CD14-positive monocyte (primary cell): ENCODE measurements at regions not wholly inside any gene's neighbourhood (a gene's known extent, or its start where the extent isn't known, plus 50 kb on each side); places are given as distances from the start of the nearest gene placed in this dataset.

Source experiments
- DNase-seq, 3 donors: peaks; one replicate each; pipeline ENCODE4 v3.0.0-alpha.2; 2011 to 2022
- H2AFZ ChIP-seq: 2 replicates; pipeline ENCODE4 v1.6.0; 2012; ENCODE audit warnings: mild to moderate bottlenecking, low read depth, low read length, inconsistent platforms; ENCODE audit not compliant: insufficient read depth, poor library complexity, severe bottlenecking
- H3K27ac ChIP-seq, 2 donors: 1 replicate in 1 of 2; 2 replicates in 1 of 2; pipeline ENCODE4 v1.5.1; 2012 to 2013; ENCODE audit warnings: low read length in 2 of 2, control low read depth in 1 of 2, inconsistent platforms in 1 of 2, low read depth in 1 of 2, mild to moderate bottlenecking in 1 of 2
- H3K27me3 ChIP-seq, 2 donors: one replicate each; pipeline versions ENCODE4 v1.6.0 to v1.6.1; 2011 to 2013; ENCODE audit warnings: low read length in 2 of 2; ENCODE audit not compliant: control insufficient read depth in 2 of 2, insufficient read depth in 2 of 2
- H3K36me3 ChIP-seq, 2 donors: replicated peaks in 1 of 2; 1 replicate in 1 of 2; 2 replicates in 1 of 2; pipeline versions ENCODE4 v1.5.1 to v1.6.1; 2012 to 2013; ENCODE audit warnings: low read length in 2 of 2, control low read depth in 1 of 2, inconsistent platforms in 1 of 2, mild to moderate bottlenecking in 1 of 2; ENCODE audit not compliant: insufficient read depth in 2 of 2, control insufficient read depth in 1 of 2
- H3K4me1 ChIP-seq, 2 donors: 1 replicate in 1 of 2; 2 replicates in 1 of 2; pipeline versions ENCODE4 v1.5.1 to v1.6.1; 2012 to 2013; ENCODE audit warnings: low read length in 2 of 2, control low read depth in 1 of 2, inconsistent platforms in 1 of 2, mild to moderate bottlenecking in 1 of 2, moderate library complexity in 1 of 2; ENCODE audit not compliant: insufficient read depth in 2 of 2, control insufficient read depth in 1 of 2
- H3K4me2 ChIP-seq: replicated peaks from 2 replicates; pipeline ENCODE3; 2012; ENCODE audit warnings: low read length, moderate library complexity, mild to moderate bottlenecking; ENCODE audit not compliant: poor library complexity, severe bottlenecking; ENCODE audit errors: extremely low read depth
- H3K4me3 ChIP-seq, 3 experiments: fragments of 200-600 bp in 1 of 3; sonication (generic) in 1 of 3; replicated peaks in 1 of 3; 1 replicate in 2 of 3; 2 replicates in 1 of 3; pipeline ENCODE4 v1.5.1; 2011 to 2013; ENCODE audit warnings: low read length in 3 of 3, mild to moderate bottlenecking in 3 of 3, control low read depth in 2 of 3, low read depth in 2 of 3, inconsistent platforms in 1 of 3, moderate library complexity in 1 of 3
- H3K79me2 ChIP-seq: 2 replicates; pipeline ENCODE4 v1.6.0; 2012; ENCODE audit warnings: mild to moderate bottlenecking, control low read depth, inconsistent platforms, low read length, moderate library complexity; ENCODE audit not compliant: insufficient read depth
- H3K9ac ChIP-seq: 2 replicates; pipeline ENCODE4 v1.6.0; 2017; ENCODE audit warnings: low read length, mild to moderate bottlenecking; ENCODE audit not compliant: insufficient read depth, poor library complexity, severe bottlenecking
- H3K9me3 ChIP-seq, 2 donors: replicated peaks in 1 of 2; 1 replicate in 1 of 2; 2 replicates in 1 of 2; pipeline versions ENCODE4 v1.5.1 to v1.6.1; 2012 to 2013; ENCODE audit warnings: low read length in 2 of 2, control low read depth in 1 of 2; ENCODE audit not compliant: control insufficient read depth in 1 of 2, insufficient read depth in 1 of 2
- H4K20me1 ChIP-seq: 2 replicates; pipeline ENCODE4 v1.6.0; 2012; ENCODE audit warnings: mild to moderate bottlenecking, low read length, control low read depth, moderate library complexity; ENCODE audit not compliant: insufficient read depth
- H3K27ac Mint-ChIP-seq, 7 donors: one replicate each; pipeline ENCODE4 v1.8.0; 2020; ENCODE audit warnings: mild to moderate bottlenecking in 7 of 7, mixed read lengths in 7 of 7, moderate library complexity in 6 of 7, inconsistent platforms in 2 of 7
- H3K27me3 Mint-ChIP-seq, 3 donors: one replicate each; pipeline ENCODE4 v1.8.0; 2021 to 2022; ENCODE audit warnings: low read depth in 3 of 3, mild to moderate bottlenecking in 3 of 3, mixed read lengths in 3 of 3, moderate library complexity in 3 of 3, inconsistent platforms in 1 of 3
- H3K36me3 Mint-ChIP-seq, 2 donors: one replicate each; pipeline ENCODE4 v1.8.0; 2020; ENCODE audit warnings: mixed read lengths in 2 of 2, inconsistent platforms in 1 of 2, mild to moderate bottlenecking in 1 of 2
- H3K4me1 Mint-ChIP-seq: one replicate; pipeline ENCODE4 v1.8.0; 2020; ENCODE audit warnings: mild to moderate bottlenecking, mixed read lengths
- H3K4me3 Mint-ChIP-seq, 2 donors: one replicate each; pipeline ENCODE4 v1.8.0; 2020; ENCODE audit warnings: mild to moderate bottlenecking in 2 of 2, mixed read lengths in 2 of 2, moderate library complexity in 1 of 2
- H3K9me3 Mint-ChIP-seq, 7 donors: one replicate each; pipeline ENCODE4 v1.8.0; 2020 to 2022; ENCODE audit warnings: mixed read lengths in 7 of 7, mild to moderate bottlenecking in 6 of 7, moderate library complexity in 6 of 7, inconsistent platforms in 2 of 7
- WGBS: methylation state at CpG from one replicate; pipeline ENCODE4 v1.1.5; 2013; ENCODE audit warnings: missing lambda C conversion rate; ENCODE audit not compliant: insufficient coverage; 5-methylcytosine and 5-hydroxymethylcytosine counted together
- intact Hi-C, 2 donors: fragments of 100-400 bp; cut with micrococcal nuclease; formaldehyde crosslinking; loops; one replicate each; pipeline versions ENCODE4 v1.15.0 to v1.15.1; 2023
- TF ChIP-seq, protein P1 (sequence below): fragments of 200-600 bp; IDR thresholded peaks from one replicate; pipeline ENCODE4 v1.8.0; 2022; ENCODE audit warnings: antibody characterized with exemption, mild to moderate bottlenecking

DNA sequence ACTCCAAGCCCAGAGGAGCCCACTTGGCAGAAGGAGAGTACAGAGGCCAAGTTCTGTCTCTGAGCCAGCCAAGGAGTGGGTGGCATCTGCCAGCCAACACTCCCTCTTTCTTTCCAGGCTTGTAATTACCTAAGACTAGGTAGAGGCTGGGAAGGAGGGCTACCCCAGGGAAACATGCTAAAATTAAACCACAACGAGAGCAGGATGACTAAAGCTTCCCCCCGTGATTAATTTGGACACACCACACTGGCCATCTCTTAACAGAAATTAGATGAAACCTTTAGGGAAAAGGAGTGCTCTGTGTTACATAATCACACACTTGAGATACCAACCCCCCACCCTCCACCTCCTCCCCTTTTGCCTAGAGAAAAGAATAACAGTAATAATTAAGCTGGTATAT lies 102.1 kb upstream of the ZC3H12A start:
- H3K9me3 Mint-ChIP-seq = peaks cover 0 to 3% (median 0%) of the 10 kb centered on the region in 7 donors
- H3K9ac ChIP-seq = no peak overlapping the region
- H3K27ac Mint-ChIP-seq = no peak overlapping the region
- TF ChIP-seq, protein P1, sequence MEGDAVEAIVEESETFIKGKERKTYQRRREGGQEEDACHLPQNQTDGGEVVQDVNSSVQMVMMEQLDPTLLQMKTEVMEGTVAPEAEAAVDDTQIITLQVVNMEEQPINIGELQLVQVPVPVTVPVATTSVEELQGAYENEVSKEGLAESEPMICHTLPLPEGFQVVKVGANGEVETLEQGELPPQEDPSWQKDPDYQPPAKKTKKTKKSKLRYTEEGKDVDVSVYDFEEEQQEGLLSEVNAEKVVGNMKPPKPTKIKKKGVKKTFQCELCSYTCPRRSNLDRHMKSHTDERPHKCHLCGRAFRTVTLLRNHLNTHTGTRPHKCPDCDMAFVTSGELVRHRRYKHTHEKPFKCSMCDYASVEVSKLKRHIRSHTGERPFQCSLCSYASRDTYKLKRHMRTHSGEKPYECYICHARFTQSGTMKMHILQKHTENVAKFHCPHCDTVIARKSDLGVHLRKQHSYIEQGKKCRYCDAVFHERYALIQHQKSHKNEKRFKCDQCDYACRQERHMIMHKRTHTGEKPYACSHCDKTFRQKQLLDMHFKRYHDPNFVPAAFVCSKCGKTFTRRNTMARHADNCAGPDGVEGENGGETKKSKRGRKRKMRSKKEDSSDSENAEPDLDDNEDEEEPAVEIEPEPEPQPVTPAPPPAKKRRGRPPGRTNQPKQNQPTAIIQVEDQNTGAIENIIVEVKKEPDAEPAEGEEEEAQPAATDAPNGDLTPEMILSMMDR = no peak
- H3K27me3 Mint-ChIP-seq = peaks cover 3 to 8% (median 5%) of the 10 kb centered on the region in 3 donors
- H3K27ac ChIP-seq = no peak overlapping the region
- peaks cover 2% of the 10 kb centered on the region for H3K4me1 Mint-ChIP-seq
- H3K36me3 Mint-ChIP-seq = no peaks in the 10 kb centered on the region
- no peak overlapping the region for H3K4me3 ChIP-seq
- no peaks in the 10 kb centered on the region for H3K36me3 ChIP-seq
- H3K4me2 ChIP-seq = no peak overlapping the region
- H3K9me3 ChIP-seq = peaks cover 0 to 3% of the 10 kb centered on the region in 2 donors
- intact Hi-C loops = no loop called here
- no peak overlapping the region for H3K4me3 Mint-ChIP-seq
- no peaks in the 10 kb centered on the region for H3K4me1 ChIP-seq
- no peaks in the 10 kb centered on the region for H3K27me3 ChIP-seq
- H3K79me2 ChIP-seq = no peaks in the 10 kb centered on the region
- no peaks in the 10 kb centered on the region for H4K20me1 ChIP-seq
- no peak overlapping the region for H2AFZ ChIP-seq
- DNase-seq = no peak
- no CpG with 5 or more reads among the region's 2 CpGs for WGBS

DNA sequence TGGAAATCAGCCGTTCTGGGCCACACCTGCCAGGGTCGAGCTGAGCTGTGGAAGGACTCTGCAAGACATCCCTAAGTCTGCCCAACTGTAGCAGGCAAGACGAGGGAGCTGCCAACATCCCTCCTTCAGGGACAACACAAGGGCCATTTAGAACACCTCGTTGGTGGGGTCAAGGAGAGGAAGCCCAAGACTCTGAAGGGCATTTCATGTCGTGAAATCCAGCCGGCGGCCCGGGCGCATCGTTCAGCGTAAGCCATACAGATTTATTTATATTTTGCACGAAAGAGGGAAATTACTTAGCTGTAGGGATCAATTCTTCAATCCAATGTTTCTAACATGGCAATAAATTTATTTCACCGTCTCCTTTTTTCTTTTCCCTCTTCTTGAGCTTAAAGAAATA lies 101.7 kb upstream of the ZC3H12A start:
- peaks cover 3 to 11% (median 7%) of the 10 kb centered on the region in 3 donors for H3K27me3 Mint-ChIP-seq
- H3K4me2 ChIP-seq = no peak overlapping the region
- H3K4me3 Mint-ChIP-seq = no peak overlapping the region
- H3K36me3 ChIP-seq = no peaks in the 10 kb centered on the region
- peaks cover 2% of the 10 kb centered on the region for H3K4me1 Mint-ChIP-seq
- no peak overlapping the region for H3K27ac ChIP-seq
- H3K36me3 Mint-ChIP-seq = no peaks in the 10 kb centered on the region
- WGBS = 79% methylated on average over 2 of the region's 13 CpGs
- peaks cover 0 to 3% of the 10 kb centered on the region in 2 donors for H3K9me3 ChIP-seq
- peaks cover 0 to 3% (median 0%) of the 10 kb centered on the region in 7 donors for H3K9me3 Mint-ChIP-seq
- H3K79me2 ChIP-seq = no peaks in the 10 kb centered on the region
- intact Hi-C loops = no loop called here
- H3K27ac Mint-ChIP-seq = no peak overlapping the region
- no peak for DNase-seq
- H3K4me3 ChIP-seq = no peak overlapping the region
- TF ChIP-seq, protein P1 = no peak
- no peaks in the 10 kb centered on the region for H4K20me1 ChIP-seq
- H3K9ac ChIP-seq = no peak overlapping the region
- no peaks in the 10 kb centered on the region for H3K4me1 ChIP-seq
- no peaks in the 10 kb centered on the region for H3K27me3 ChIP-seq
- no peak overlapping the region for H2AFZ ChIP-seq
